HG03460 (cell line): ENCODE measurements at regions not wholly inside any gene's neighbourhood (a gene's known extent, or its start where the extent isn't known, plus 50 kb on each side); places are given as distances from the start of the nearest gene placed in this dataset.

Experiments
- ATAC-seq: cut with Tn5 transposase; IDR thresholded peaks from one replicate; pipeline ENCODE4 v1.9.1; 2021; ENCODE audit not compliant: unreplicated experiment

- no peak for ATAC-seq
These were observed 965.6 kb upstream of the CHORDC1 start for GRCh38 chr11:91188484-91188883.

GRCh38 chr11:91187314-91187713 lies 964.5 kb upstream of the CHORDC1 start:
- ATAC-seq, result no peak

- ATAC-seq, result no peak
These were observed 955.5 kb upstream of the CHORDC1 start for GRCh38 chr11:91178366-91178765.

- ATAC-seq, result no peak
These were observed 951.9 kb upstream of the CHORDC1 start for GRCh38 chr11:91174734-91175133.

- no peak for ATAC-seq
These were observed 951.3 kb upstream of the CHORDC1 start for GRCh38 chr11:91174193-91174592.

GRCh38 chr11:91173701-91174100 lies 950.9 kb upstream of the CHORDC1 start:
- no peak for ATAC-seq

GRCh38 chr11:91170711-91171110 lies 947.9 kb upstream of the CHORDC1 start:
- ATAC-seq, result no peak

- no peak for ATAC-seq
These were observed 941.6 kb upstream of the CHORDC1 start for GRCh38 chr11:91164452-91164822.

GRCh38 chr11:91163619-91164451 lies 941.0 kb upstream of the CHORDC1 start:
- ATAC-seq, result no peak

GRCh38 chr11:91160661-91161060 lies 937.8 kb upstream of the CHORDC1 start:
- no peak for ATAC-seq

GRCh38 chr11:91158891-91159537 lies 936.2 kb upstream of the CHORDC1 start:
- ATAC-seq, result no peak

GRCh38 chr11:91158297-91158696 lies 935.4 kb upstream of the CHORDC1 start:
- ATAC-seq, result no peak

GRCh38 chr11:91156041-91156440 lies 933.2 kb upstream of the CHORDC1 start:
- ATAC-seq, result no peak

GRCh38 chr11:91147885-91148284 lies 925.0 kb upstream of the CHORDC1 start:
- no peak for ATAC-seq

GRCh38 chr11:91141655-91142054 lies 918.8 kb upstream of the CHORDC1 start:
- ATAC-seq, result no peak

- no peak for ATAC-seq
These were observed 913.8 kb upstream of the CHORDC1 start for GRCh38 chr11:91136631-91137030.

GRCh38 chr11:91133361-91133760 lies 910.5 kb upstream of the CHORDC1 start:
- no peak for ATAC-seq

GRCh38 chr11:91129596-91129995 lies 906.7 kb upstream of the CHORDC1 start:
- ATAC-seq, result no peak

- ATAC-seq, result no peak
These were observed 901.5 kb upstream of the CHORDC1 start for GRCh38 chr11:91124363-91124762.

GRCh38 chr11:91115116-91115515 lies 892.3 kb upstream of the CHORDC1 start:
- ATAC-seq, result no peak

GRCh38 chr11:91104237-91104636 lies 881.4 kb upstream of the CHORDC1 start:
- no peak for ATAC-seq

GRCh38 chr11:91100427-91100826 lies 877.6 kb upstream of the CHORDC1 start:
- ATAC-seq, result no peak

GRCh38 chr11:91097083-91097482 lies 874.2 kb upstream of the CHORDC1 start:
- ATAC-seq, result no peak
